ENCODE measurements at regions not wholly inside any gene's neighbourhood (a gene's known extent, or its start where the extent isn't known, plus 50 kb on each side); places are given as distances from the start of the nearest gene placed in this dataset.

GRCh38 chr14:97010491-97011160 lies 213.4 kb downstream of the VRK1 start:
- DNase-seq (ENCODE audit: low spot score) (peak; percentile 46), ATAC-seq (peak; percentile 87)
- TF ChIP-seq PRRX2 (CRISPR knock-in tag; IDR thresholded peaks at IDR 0.05) = no peak
- peak; percentile 73 for TF ChIP-seq CTCF (IDR thresholded peaks at IDR 0.05)
- POLR2A ChIA-PET = no interaction called here
- Mint-ChIP-seq H3K36me3 (peaks cover 3% of the 10 kb centered on the region), H3K27me3 (ENCODE audit: low read depth) (no peaks in the 10 kb centered on the region), H3K27ac (no peak overlapping the region), H3K4me1 (peaks cover 2% of the 10 kb centered on the region; the same call in 1 of the 2 replicates), H3K4me3 (no peak overlapping the region), H3K9me3 (peaks cover 10% of the 10 kb centered on the region)
- CTCF ChIA-PET = interaction anchor here (0.5 to 1.6 kb wide), 21 partner anchors 8 to 287 kb away, joined by 3 to 9 read pairs (median 3); no protein-coding TSS in a partner anchor

- Mint-ChIP-seq H3K36me3 (0 out of 2 replicates have a peak, but pooled peaks cover 8% of the 10 kb centered on the region), H3K4me3 (no peak overlapping the region), H3K9me3 (peaks cover 14% of the 10 kb centered on the region), H3K27ac (no peak overlapping the region), H3K27me3 (ENCODE audit: low read depth) (no peaks in the 10 kb centered on the region; the same call in 1 of the 2 replicates), H3K4me1 (peaks cover 2% of the 10 kb centered on the region; the same call in 1 of the 2 replicates)
- ATAC-seq (no peak), DNase-seq (ENCODE audit: low spot score) (no peak)
- CTCF ChIA-PET = interaction anchor here (0.9 kb wide), 1 partner anchor 288 kb away, joined by 3 read pairs; no protein-coding TSS in a partner anchor
- POLR2A ChIA-PET = no interaction called here
- TF ChIP-seq MXD4 (CRISPR knock-in tag; IDR thresholded peaks at IDR 0.05; ENCODE audit: borderline replicate concordance) (no peak), ZNF512 (CRISPR knock-in tag; IDR thresholded peaks at IDR 0.05; ENCODE audit: borderline replicate concordance) (no peak), CTCF (IDR thresholded peaks at IDR 0.05) (no peak), ATF6 (CRISPR knock-in tag; IDR thresholded peaks at IDR 0.05) (no peak), MLX (CRISPR knock-in tag; IDR thresholded peaks at IDR 0.05) (no peak), NR1H2 (CRISPR knock-in tag; IDR thresholded peaks at IDR 0.05) (no peak), AR (CRISPR knock-in tag; IDR thresholded peaks at IDR 0.05) (no peak), SMAD3 (CRISPR knock-in tag; IDR thresholded peaks at IDR 0.05; ENCODE audit: borderline replicate concordance) (no peak), ELF4 (CRISPR knock-in tag; IDR thresholded peaks at IDR 0.05; ENCODE audit: low read depth) (no peak), MYBL2 (CRISPR knock-in tag; IDR thresholded peaks at IDR 0.05) (no peak), TEAD4 (CRISPR knock-in tag; IDR thresholded peaks at IDR 0.05) (no peak), HMGA2 (CRISPR knock-in tag; IDR thresholded peaks at IDR 0.05) (no peak), ZNF671 (CRISPR knock-in tag; IDR thresholded peaks at IDR 0.05) (no peak), JUN (CRISPR knock-in tag; IDR thresholded peaks at IDR 0.05) (no peak), ZNF532 (CRISPR knock-in tag; IDR thresholded peaks at IDR 0.05; ENCODE audit: borderline replicate concordance) (no peak)
Observed at GRCh38 chr14:97013878-97014277, 216.7 kb downstream of the VRK1 start.

All from WTC11 (cell line).